Prostate gland (tissue), 2 donors: ENCODE measurements at regions not wholly inside any gene's neighbourhood (a gene's known extent, or its start where the extent isn't known, plus 50 kb on each side); places are given as distances from the start of the nearest gene placed in this dataset.

ENCODE experiments used
- POLR2A ChIP-seq: fragments of 450-650 bp; IDR thresholded peaks from one replicate; pipeline ENCODE4 v1.6.1; 2016; ENCODE audit warnings: antibody characterized with exemption, mild to moderate bottlenecking
- POLR2AphosphoS5 ChIP-seq: sonication (generic); formaldehyde crosslinking; IDR thresholded peaks from one replicate; pipeline ENCODE4 v1.6.1; 2017; ENCODE audit warnings: antibody characterized with exemption
- TF ChIP-seq, protein P1 (sequence below), 4 experiments: fragments of 200-600 bp in 2 of 4; fragments of 450-650 bp in 2 of 4; sonication (generic) in 2 of 4; IDR thresholded peaks; 1 replicate in 3 of 4; 2 replicates in 1 of 4; pipeline ENCODE4 v1.5.1; 2016 to 2019; ENCODE audit warnings: antibody characterized with exemption in 4 of 4, mild to moderate bottlenecking in 2 of 4, moderate library complexity in 2 of 4

DNA sequence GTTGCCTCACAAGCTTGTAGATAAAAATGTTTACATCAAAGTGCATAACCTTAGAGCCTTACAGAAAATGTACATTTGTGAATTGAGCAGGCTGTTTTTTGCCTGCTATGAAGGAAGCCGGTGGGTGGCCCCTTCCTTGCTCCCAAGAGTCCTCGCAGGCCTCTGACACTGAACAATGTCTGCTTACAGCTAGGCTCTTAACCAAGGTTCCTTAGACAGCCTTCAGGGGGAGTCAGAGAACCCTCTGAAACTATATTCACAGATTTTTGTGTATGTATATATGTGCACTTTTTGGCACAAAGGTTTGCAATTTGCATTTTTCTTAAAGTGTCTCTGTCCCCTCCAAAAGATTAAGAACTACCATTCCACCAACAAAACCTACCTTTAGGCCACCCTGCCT, 282.6 kb downstream of the BARHL2 start:
- TF ChIP-seq POLR2AphosphoS5 (no peak), POLR2A (no peak)
- TF ChIP-seq, protein P1, sequence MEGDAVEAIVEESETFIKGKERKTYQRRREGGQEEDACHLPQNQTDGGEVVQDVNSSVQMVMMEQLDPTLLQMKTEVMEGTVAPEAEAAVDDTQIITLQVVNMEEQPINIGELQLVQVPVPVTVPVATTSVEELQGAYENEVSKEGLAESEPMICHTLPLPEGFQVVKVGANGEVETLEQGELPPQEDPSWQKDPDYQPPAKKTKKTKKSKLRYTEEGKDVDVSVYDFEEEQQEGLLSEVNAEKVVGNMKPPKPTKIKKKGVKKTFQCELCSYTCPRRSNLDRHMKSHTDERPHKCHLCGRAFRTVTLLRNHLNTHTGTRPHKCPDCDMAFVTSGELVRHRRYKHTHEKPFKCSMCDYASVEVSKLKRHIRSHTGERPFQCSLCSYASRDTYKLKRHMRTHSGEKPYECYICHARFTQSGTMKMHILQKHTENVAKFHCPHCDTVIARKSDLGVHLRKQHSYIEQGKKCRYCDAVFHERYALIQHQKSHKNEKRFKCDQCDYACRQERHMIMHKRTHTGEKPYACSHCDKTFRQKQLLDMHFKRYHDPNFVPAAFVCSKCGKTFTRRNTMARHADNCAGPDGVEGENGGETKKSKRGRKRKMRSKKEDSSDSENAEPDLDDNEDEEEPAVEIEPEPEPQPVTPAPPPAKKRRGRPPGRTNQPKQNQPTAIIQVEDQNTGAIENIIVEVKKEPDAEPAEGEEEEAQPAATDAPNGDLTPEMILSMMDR (IDR thresholded peaks at IDR 0.05) = no peak
